NCI-H69 (cell line): ENCODE measurements at regions not wholly inside any gene's neighbourhood (a gene's known extent, or its start where the extent isn't known, plus 50 kb on each side); places are given as distances from the start of the nearest gene placed in this dataset.
"Not testable (repeated sequence)": the region's sequence is repeated elsewhere in the genome, so short reads cannot be mapped to it uniquely, and the experiment has no call there.

Experiments used
- DNase-seq: peaks from one replicate; lab custom pipeline; 2025; lab: John Stamatoyannopoulos, UW

DNA sequence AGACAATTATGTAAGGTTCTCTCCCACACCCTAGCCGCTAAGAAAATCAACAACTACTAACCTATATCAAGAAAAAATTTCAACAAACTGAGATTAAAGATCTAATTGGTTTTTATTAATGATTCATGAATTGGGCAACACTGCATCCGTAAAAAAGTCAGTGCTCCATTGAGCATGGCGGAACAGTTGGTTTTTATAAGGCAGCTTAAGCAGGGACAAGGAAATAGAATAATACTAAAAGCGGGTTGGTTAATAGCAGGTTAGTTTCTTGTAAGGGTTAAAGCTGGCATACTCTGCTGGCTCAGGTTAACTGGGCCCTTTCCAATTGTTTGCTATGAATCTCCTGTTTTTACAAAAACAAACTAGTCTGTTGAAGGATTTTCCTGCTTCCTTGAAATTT lies 202.3 kb upstream of the RASGEF1B start:
- no peak for DNase-seq

DNA sequence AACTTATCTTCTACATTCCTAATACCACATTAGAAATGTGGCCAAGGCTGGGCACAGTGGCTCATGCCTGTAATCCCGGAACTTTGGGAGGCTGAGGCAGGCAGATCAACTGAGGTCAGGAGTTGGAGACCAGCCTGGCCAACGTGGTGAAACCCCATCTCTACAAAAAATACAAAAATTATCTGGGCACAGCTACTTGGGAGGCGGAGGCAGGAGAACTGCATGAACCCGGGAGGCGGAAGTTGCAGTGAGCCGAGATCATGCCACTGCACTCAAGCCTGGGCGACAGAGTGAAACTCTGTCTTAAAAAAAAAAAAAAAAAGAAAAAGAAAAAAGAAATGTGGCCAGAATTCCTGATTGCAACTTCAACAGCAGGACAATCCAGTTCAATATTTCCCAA lies 196.6 kb upstream of the RASGEF1B start:
- not testable (repeated sequence) for DNase-seq

DNA sequence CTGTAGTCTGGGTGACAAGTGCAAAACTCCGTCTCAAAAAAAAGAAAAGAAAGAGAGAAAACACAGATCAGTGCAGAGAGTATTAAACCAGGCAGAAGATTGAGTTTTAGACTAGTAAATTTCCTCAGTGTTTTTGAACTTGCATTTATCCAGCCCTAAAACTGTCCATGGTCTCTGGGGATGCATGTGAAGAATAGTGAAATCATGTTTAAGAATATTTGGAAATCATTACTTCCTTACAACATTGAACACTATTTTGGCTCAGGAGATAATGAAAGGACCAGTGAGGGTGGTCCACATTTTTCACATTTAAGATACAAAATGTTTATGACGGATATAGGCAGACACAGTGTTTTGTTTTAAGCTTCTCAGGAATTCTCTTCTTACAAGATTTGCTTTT lies 195.8 kb upstream of the RASGEF1B start:
- DNase-seq, result no peak

DNA sequence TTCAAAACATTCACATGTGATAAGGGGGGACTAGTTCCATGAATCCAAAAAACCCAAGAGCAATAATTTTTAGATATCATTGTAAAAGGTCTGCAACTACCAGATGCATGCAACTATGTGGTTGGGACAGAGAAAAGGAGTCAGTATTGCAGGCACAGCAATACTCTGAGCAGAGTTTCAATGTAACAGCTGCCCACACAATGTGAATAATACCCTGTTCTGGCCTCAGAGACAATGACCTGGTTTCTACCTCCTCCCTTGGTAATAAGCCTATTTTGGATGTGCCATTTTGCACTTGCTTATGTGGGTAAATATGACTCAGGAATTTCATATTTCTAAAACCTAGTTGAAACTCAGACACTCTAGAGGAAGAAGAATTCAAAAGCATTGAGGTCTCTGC lies 194.8 kb upstream of the RASGEF1B start:
- peak; percentile 68 for DNase-seq

DNA sequence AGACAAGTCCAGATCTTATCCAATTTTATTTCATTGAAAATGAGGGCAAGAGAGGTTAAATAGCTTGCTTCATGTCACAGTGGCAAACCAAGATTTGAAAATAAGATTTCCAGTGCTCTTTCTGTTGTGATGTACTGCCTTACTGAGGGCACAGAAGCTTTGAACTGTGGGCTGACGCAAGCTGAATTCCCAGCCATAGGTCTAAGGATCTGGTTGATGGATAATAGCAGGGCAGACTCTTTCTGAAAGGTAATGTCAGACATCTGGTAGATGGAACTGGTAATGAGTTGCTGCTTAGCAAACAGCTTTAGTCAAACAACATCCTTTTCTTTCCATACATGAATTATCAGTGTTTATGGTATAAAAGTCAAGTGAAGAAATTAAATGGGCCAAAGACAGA lies 193.9 kb upstream of the RASGEF1B start:
- DNase-seq, result peak; percentile 87

DNA sequence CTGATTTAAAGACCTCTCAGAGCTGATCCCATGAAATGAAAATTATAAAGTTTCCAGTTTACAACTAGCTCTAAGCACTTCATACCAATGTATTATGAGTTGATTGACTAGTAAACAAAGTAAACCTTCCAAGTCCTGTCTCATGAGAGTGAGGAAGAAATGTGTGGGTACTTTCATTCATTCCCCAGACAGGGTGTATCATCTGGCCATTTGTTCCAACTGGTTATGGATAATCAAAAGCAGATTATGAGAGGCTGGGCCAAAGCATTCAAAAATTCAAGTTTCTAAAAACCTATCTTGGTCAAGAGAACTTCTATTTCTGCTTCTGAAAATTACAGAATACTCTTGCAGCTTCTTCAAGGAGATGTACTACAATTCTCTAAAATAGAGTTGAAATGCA lies 193.3 kb upstream of the RASGEF1B start:
- DNase-seq, result peak; percentile 24

DNA sequence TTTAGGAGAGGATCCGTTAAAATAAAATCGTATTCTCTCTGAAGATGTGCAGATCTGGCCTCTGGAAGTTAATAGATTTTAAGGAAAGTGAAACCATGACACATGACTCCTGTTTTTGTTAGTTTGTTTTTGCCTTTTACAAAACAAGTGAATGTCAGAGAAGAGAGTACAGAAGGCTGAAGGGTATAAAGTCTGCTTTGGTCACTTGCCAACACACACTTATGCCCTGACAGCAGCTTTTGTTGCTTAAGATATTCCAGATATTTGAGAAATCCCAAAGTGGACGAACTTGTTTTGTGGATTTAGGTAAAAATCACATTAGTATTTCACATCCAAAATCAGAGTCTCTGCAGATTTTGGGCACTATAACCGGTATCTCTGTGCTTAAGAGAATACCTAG lies 192.4 kb upstream of the RASGEF1B start:
- peak; percentile 56 for DNase-seq

DNA sequence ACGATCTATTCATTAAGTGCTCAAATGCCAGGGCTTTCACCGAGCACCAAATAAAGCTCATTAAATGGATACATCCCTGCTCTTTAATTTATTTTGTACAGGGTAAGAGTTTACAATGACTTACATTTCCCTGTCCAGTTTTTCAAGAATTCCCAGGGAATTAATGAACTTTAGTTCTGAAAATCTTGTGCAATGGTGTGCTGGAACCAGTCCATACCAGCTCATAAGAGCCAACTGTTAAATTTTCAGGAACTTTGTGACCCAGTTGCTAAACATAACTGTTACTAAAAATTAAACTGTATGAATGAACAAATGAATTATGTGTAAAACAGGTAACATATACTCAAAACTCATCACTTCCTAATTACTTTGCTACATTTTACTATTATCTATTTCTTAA lies 191.7 kb upstream of the RASGEF1B start:
- no peak for DNase-seq

DNA sequence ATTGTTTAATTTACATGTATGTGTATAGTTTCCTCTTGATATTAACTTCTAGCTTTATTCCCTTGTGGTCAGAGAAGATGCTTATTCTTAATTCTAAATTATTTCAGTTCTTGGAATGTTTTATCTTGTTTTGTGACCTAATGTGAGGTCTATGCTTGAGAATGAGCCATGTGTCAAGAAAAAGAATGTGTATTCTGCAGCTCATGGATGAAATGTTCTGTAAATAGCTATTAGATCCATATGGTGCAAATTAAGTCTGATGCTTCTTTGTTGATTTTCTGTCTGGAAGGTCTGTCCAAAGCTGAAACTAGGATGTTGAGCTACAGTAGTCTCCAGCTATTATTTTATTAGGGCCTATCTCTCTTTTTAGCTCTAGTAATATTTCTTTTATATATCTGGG lies 187.3 kb upstream of the RASGEF1B start:
- DNase-seq, result peak; percentile 54

DNA sequence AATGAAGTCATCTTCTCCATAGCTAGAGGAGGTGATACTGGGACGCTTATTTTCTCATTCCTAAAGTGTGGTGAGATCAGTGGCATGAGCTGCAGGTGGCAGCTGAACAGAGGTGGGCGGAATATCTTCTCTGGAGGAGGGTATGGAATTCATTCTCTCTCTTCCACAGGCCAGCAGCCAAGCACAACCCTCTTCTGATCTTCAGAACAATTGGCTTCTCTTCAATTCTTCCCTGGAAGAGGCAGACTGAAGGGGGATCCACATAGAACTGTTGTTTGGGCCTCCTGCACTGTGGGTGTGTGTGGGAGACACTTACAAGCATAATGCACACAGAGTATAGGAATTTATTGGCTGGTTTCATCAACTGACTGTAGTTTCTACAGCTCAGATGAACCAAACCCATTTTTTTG lies 180.4 kb upstream of the RASGEF1B start:
- DNase-seq, result peak; percentile 10

DNA sequence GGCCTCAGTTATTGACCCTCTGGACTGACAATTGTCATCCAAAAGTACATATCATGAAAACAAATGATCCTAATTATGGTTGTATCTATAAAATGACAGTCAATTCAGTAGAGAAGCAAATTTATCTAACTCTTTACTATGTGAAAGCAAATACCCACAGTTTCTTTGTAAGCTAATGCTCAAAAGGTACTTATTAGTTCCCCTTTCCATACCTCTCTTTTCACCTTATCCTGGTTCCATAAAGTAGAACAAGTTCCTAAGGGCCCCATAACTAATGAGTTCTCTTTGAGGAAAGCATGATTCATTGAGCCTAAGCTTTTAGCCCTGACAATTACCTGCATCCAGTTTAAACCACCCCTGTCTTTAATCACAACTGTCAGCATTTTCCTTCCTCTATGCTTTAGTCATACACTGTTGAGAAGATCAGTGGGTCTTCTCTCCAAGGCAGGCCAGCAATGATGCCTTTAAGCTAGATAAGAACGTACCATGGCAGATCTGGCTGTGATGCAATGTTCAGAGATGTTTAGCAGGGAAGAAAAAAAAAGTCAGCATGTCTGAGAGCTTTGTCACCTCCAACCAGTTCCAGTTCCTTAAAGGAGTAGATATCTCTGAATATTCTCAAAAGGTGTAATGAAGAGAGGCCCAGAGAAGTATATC lies 179.7 kb upstream of the RASGEF1B start:
- DNase-seq, result peak; percentile 79

DNA sequence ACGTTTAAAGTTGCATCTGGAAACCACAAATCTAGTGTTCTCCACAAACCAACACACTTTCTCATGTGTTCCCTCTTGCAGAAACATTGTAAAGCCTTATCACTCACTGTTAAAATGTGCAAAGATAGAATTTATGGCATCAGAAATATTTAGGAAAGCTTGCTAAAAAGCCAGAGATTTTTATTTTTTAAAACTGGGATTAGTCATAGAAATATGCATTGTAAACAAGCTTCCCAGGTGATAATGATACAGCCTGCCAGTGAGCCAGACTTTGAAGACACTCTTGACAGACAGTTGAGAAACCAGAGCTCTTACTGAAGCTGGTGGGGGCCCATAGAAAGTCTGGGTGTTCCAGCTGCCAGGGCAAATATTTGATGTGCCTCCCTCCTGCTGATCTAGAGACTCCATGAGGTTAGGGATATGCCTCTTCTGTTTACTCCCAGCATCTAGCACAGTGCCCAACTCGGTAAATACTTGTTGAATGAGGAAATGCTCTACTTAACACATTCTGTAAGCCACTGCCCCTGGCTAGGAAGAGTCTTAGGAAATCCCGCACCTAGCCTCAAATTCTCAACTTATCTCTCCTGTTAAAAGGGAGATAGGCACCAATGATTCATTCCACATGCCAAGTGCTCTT lies 179.0 kb upstream of the RASGEF1B start:
- peak; percentile 97 for DNase-seq

DNA sequence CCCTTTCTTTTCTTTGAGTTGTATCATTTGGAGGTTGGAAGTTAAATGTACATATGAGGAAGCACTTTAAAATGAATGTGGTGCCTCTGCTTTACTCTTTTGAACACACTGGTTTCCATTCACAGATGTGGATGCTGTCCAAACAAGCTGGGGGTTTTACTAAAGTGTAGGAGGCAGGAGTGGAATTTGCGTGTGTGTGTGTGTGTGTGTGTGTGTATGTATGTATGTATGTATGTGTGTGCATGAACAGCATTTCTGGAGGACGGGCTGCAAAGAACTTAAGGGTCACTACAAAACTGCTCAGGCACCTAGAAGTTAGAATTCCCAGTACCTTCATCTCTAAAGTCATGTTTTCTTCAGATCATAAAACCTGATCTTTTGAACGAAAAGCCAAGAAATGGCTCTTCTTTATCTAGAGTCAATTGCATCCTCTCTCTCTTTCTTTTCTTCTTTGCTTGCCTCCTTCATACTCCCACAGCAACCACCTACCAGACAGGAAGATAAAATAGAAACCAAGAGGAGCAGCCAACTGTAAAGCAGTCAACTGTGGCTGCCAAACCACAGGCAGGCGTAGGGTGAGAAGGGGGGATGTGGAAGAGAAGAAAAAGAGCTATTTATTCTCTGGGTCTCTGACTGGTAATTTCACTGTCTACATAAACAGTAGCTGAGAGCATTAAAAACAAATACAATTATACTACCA lies 177.0 kb upstream of the RASGEF1B start:
- DNase-seq, result peak; percentile 46

DNA sequence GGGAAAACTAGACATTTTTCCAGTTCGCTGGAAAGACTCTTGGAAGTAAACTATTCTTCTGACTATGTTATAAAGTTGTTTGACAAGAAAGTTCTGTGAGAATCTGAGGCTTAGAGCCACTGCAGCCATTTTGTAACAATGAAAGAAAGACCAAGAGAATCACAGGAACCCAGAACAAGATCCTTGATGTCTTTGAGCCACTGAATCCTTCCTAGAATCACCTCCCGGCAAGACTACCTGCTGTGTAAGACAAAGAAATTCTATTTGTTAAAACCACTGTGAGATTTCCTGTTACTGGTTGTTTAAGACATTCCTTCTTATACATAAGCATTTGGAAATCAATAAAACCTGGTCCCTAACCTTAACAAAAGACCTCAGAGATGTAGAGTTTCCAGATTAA lies 175.7 kb upstream of the RASGEF1B start:
- peak; percentile 28 for DNase-seq

DNA sequence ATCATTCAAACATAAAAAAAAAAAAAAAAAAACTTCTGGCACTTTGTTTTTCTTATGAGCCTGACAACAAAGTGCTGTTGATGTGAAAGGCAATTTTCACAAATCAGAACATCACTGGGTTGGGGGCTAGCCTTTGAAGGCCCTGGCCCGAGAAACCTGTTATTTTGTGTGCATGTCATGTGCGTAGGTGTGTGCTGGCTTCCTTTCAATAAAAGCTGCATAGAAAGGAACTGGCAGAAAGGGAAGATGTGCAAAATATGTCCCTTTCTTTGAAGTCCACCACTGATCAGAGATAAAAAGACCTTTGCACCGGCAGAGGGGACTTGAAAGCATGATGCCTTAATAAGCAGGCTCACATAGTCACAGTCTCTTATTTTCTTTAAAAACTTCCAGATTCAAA lies 170.8 kb upstream of the RASGEF1B start:
- DNase-seq, result no peak

DNA sequence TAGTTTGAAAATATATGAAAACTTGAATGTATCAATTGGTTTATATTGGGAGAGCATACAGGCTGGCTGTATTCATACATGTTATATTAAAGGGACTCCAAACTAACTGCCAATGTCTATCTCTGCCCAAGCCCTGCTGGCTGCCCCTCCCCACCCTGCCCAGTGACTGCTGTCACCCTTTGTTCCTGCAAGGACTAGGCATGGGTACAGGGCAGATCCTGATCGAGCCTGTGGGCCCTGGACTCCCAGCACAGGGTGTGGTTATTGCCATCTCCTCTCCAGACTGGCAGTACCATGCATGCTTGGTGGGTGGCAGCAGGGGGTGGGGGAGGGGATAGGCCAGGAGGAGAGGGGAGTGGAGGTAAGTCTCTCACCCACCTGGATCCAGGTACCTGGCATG lies 167.5 kb upstream of the RASGEF1B start:
- DNase-seq, result no peak

DNA sequence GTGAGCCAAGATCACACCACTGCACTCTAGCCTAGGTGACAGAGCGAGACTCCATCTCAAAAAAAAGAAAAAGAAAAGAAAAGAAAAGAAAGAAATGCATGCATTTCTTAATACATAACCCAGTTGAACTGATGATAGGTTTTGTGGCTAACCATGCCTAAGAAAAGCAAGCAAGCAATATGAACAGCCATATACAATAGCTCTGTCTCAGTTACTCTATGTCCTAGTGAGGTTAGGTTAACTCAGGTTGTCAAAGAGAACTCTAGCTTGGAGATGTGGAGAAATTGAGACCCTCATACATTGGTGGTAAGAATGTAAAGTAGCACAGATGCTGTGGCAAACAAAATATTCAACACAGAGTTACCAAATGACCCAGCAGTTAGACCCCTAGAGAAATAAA lies 167.0 kb upstream of the RASGEF1B start:
- DNase-seq, result no peak

DNA sequence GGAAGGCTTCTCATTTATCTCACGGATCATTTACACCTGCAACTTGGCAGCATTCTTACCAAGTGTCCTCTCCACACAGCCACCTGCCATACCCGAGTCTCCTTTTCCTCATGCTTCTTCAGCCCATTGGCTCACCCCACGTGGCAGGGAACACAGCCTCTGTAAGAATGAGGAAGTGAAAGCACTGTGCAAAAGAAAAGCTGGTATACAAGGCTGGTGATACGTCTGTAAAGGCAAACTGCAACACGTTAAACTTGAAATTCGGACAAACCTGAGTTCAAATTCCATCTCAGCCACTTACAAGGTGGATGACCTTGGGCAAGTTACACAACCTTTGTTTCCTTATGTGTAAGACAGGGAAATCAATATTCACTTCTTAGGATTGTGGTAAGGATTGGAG lies 164.0 kb upstream of the RASGEF1B start:
- DNase-seq, result peak; percentile 20

DNA sequence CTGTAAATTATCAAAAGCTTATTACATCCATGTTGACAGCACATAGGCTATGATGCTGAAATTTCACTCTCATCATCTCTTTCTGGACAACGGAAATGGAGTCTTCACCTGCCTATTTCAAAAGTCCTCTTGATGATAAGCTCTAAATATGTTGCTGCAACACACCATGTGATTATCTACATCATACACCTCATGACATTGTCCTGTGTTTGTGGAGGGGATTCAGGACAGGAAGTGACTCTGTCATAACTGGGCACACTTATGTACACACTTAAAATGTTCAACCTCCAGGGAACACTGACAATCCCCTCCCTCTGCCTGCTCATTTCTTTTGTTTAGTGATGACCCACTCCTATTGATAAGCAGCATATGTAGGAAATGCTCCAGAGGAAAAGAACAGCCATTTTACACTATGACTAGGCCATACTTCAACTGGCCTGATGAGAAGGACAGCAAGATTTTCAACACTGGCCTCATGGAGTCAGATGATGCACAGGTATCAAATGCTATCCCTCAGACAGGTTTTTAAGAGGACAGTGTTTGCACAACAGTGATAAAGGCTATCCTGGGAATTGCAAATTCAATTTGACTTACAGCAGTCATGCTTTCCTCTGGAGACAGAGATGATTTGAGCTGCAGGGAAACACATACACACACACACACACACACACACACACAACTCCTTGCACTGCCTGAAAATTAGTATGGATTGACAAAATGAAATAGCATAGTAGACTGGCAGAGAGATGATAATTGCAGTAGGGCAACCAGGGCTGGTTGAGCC lies 163.3 kb upstream of the RASGEF1B start:
- peak; percentile 78 for DNase-seq

DNA sequence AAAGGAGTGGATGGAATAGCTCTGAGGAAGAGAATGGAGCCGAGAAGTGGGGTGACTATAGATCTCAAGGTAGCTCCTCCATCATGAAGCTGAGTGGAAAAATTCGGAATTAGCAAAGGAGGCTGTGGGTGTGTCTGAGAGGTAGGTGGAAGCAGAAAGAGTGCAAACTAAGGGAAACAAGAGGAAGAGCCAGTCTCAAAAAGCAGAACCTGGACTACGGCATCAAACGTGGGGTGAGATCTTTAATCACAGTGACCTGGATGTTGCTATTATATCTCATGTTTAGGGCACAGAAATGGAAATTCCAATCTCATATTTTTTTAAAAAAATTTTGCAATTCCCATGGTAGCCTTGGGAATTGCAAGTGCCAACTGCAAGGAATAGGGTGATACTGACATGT lies 162.5 kb upstream of the RASGEF1B start:
- no peak for DNase-seq

DNA sequence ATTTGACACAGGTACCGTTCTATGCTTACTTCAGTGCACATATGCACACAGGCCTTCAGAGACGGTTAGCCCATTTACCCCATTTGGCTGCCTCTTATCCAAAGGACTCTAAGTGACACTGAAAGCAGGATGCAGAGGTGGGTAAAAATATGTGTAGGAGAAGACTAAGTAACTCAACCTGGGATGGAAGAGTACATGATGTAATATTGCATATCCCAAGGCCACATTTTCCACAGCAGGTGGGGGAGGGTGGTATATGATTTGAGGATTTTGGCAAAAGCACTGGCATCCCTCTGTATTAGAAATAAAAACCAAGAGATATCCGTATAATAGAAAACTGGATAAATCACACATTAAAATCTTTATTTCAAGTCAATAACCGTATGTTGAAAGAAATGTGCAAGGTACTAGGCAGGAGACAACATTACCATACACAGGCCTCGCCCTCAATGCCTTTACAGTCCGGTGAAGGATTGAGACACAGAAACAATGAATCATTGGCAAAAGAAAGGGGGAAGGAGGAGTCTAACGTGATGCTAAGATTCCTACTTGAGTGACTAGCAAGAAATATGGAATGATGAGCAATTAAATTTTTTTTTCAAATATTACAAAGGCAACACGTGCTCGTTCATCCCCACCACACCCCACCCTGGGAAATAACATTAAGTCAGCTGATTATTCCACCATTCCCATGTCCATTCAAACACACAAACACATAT lies 161.0 kb upstream of the RASGEF1B start:
- DNase-seq, result no peak

DNA sequence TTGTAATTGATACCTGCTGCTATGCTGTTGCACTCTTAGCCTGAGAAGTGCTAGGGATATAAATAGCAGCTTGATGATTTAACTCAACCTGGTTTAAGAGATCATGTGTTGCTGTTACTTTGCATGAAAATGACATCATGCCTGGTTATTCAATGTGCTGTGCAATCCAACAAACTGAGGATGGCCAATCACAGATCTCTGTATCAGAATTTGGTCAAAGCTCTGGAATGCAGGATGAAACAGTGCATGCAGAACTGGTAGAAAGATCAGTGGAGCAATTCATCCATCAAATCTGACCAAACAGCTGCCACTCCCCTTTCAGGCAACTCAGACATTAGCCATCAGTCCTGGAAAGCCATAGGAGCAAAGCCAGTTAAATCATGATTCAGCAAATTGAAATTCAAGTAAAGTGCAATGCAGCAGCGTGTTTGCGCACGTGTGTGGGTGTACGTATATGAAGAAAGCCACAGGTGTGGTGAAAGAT lies 160.3 kb upstream of the RASGEF1B start:
- peak; percentile 60 for DNase-seq
